ENCODE measurements at regions not wholly inside any gene's neighbourhood (a gene's known extent, or its start where the extent isn't known, plus 50 kb on each side); places are given as distances from the start of the nearest gene placed in this dataset.

- BruUV-seq (replicated peaks): TSS peak; percentile 56
- TF ChIP-seq FOS (IDR thresholded peaks at IDR 0.05; ENCODE audit: borderline replicate concordance, insufficient read depth, low read length) (peak; percentile 96), GATA2 (IDR thresholded peaks at IDR 0.05; ENCODE audit: insufficient read depth, insufficient read length, low read depth, low read length) (peak; percentile 82), POLR2AphosphoS5 (IDR thresholded peaks at IDR 0.05; ENCODE audit: insufficient read depth, low read depth, low read length) (no peak), EZH2 (IDR thresholded peaks at IDR 0.05; ENCODE audit: borderline replicate concordance, low read depth, low read length, severe bottlenecking) (no peak), JUN (IDR thresholded peaks at IDR 0.05; ENCODE audit: borderline replicate concordance, insufficient read depth, insufficient read length, low read depth) (peak; percentile 93)
- peaks cover 45% of the 10 kb centered on the region for H3K4me1 ChIP-seq (ENCODE audit: control insufficient read depth, extremely low read depth, insufficient read depth, low read length)
- no peaks in the 10 kb centered on the region for H3K9me3 ChIP-seq (replicated peaks; ENCODE audit: control insufficient read depth, insufficient read depth, low read length)
- peak overlapping the region; percentile 61 for H3K4me2 ChIP-seq (ENCODE audit: insufficient read depth, low read length)
- intact Hi-C loops (cut with micrococcal nuclease): loop anchor here (1.0 to 10.0 kb wide), 14 partner anchors 8 to 955 kb away; no protein-coding TSS in a partner anchor
- peak overlapping the region; percentile 82 for H3K9ac ChIP-seq (replicated peaks; ENCODE audit: extremely low read depth, insufficient read depth, low read length)
- peak overlapping the region; percentile 99 for H3K27ac ChIP-seq (ENCODE audit: insufficient read depth, low read depth, low read length)
- dilution Hi-C loops (cut with MboI; ENCODE audit: extremely low pct_ligation_motif_present, low sequenced_read_pairs): no loop called here
- no peaks in the 10 kb centered on the region for H3K79me2 ChIP-seq (ENCODE audit: control insufficient read depth, insufficient read depth, low read length)
- ChIA-PET CTCF (interaction anchor here (0.6 to 1.0 kb wide), 6 partner anchors 23 to 925 kb away, joined by 3 to 4 read pairs (median 3); no protein-coding TSS in a partner anchor), POLR2A (interaction anchor here (0.8 to 3.9 kb wide), 4 partner anchors 54 to 926 kb away, joined by 3 to 27 read pairs (median 4); no protein-coding TSS in a partner anchor)
- no peaks in the 10 kb centered on the region for H3K27me3 ChIP-seq (ENCODE audit: control insufficient read depth in 2 of 2, insufficient read depth in 2 of 2, low read length in 2 of 2)
- H2AFZ ChIP-seq (ENCODE audit: low read depth, low read length): peak overlapping the region; percentile 44
- no peaks in the 10 kb centered on the region for H3K36me3 ChIP-seq (ENCODE audit: control insufficient read depth in 2 of 2, extremely low read depth in 1 of 2, insufficient read depth in 2 of 2, low read length in 2 of 2)
- DNase-seq (ENCODE audit: low read depth, low spot score) (peak; percentile 93), FAIRE-seq (peak; percentile 91)
- H4K20me1 ChIP-seq (replicated peaks; ENCODE audit: control insufficient read depth, extremely low read depth, insufficient read depth, low read length): no peaks in the 10 kb centered on the region
- H3K9me1 ChIP-seq (replicated peaks; ENCODE audit: control insufficient read depth, extremely low read depth, insufficient read depth, low read length): no peaks in the 10 kb centered on the region
- no peak overlapping the region for H3K4me3 ChIP-seq (replicated peaks in 1 of 3; ENCODE audit: insufficient read depth in 1 of 3, low read depth in 1 of 3, low read length in 3 of 3)
Measured at GRCh38 chr5:124596595-124597421, 149.6 kb downstream of the ZNF608 start.

- no peak overlapping the region for H3K4me3 ChIP-seq (replicated peaks in 1 of 3; ENCODE audit: insufficient read depth in 1 of 3, low read depth in 1 of 3, low read length in 3 of 3)
- intact Hi-C loops (cut with micrococcal nuclease) (loop anchor here (10.0 kb wide), 1 partner anchor 311 kb away; no protein-coding TSS in a partner anchor), dilution Hi-C loops (cut with MboI; ENCODE audit: extremely low pct_ligation_motif_present, low sequenced_read_pairs) (no loop called here)
- no TSS peak for BruUV-seq (replicated peaks)
- H4K20me1 ChIP-seq (replicated peaks; ENCODE audit: control insufficient read depth, extremely low read depth, insufficient read depth, low read length): no peaks in the 10 kb centered on the region
- no peaks in the 10 kb centered on the region for H3K9me1 ChIP-seq (replicated peaks; ENCODE audit: control insufficient read depth, extremely low read depth, insufficient read depth, low read length)
- DNase-seq (ENCODE audit: low read depth, low spot score) (no peak), FAIRE-seq (no peak)
- H3K4me2 ChIP-seq (ENCODE audit: insufficient read depth, low read length): no peak overlapping the region
- ChIA-PET POLR2A (no interaction called here), CTCF (no interaction called here)
- H3K9me3 ChIP-seq (replicated peaks; ENCODE audit: control insufficient read depth, insufficient read depth, low read length): no peaks in the 10 kb centered on the region
- TF ChIP-seq GATA2 (IDR thresholded peaks at IDR 0.05; ENCODE audit: insufficient read depth, insufficient read length, low read depth, low read length) (no peak), POLR2A (IDR thresholded peaks at IDR 0.05; ENCODE audit: low read depth, low read length) (no peak), EZH2 (IDR thresholded peaks at IDR 0.05; ENCODE audit: borderline replicate concordance, low read depth, low read length, severe bottlenecking) (no peak)
- H3K36me3 ChIP-seq (ENCODE audit: control insufficient read depth in 2 of 2, extremely low read depth in 1 of 2, insufficient read depth in 2 of 2, low read length in 2 of 2): no peaks in the 10 kb centered on the region
- no peak overlapping the region for H3K9ac ChIP-seq (replicated peaks; ENCODE audit: extremely low read depth, insufficient read depth, low read length)
- no peak overlapping the region for H2AFZ ChIP-seq (ENCODE audit: low read depth, low read length)
- no peaks in the 10 kb centered on the region for H3K79me2 ChIP-seq (ENCODE audit: control insufficient read depth, insufficient read depth, low read length)
- no peaks in the 10 kb centered on the region for H3K27me3 ChIP-seq (ENCODE audit: control insufficient read depth in 2 of 2, insufficient read depth in 2 of 2, low read length in 2 of 2)
- H3K27ac ChIP-seq (ENCODE audit: insufficient read depth, low read depth, low read length): no peak overlapping the region
- H3K4me1 ChIP-seq (ENCODE audit: control insufficient read depth, extremely low read depth, insufficient read depth, low read length): peaks cover 40% of the 10 kb centered on the region
Measured at GRCh38 chr5:124593952-124594351, 152.5 kb downstream of the ZNF608 start.

All from endothelial cell of umbilical vein (primary cell).